ENCODE measurements at regions not wholly inside any gene's neighbourhood (a gene's known extent, or its start where the extent isn't known, plus 50 kb on each side); places are given as distances from the start of the nearest gene placed in this dataset.
"Not testable (repeated sequence)": the region's sequence is repeated elsewhere in the genome, so short reads cannot be mapped to it uniquely, and the experiment has no call there.

DNA sequence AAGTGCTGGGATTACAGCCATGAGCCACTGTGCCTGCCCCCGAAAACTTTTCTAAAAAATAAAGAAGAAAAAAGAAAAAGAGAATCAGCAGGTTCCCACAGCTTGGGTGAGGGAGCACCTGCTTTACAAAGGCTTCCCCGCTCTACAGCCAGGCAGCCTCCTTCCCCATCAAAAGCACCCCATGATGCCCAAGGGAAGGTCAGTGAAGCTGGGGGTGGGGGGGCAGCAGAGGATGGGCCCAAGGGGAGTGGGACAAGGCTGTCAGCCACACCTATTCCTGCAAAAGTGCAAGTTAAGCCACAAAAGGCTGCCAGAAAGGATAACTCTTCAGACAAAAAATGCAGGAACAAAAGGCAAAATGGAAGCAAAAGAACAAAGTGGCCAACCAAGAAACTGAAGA, 72.5 kb downstream of the FAM50B start:
- no peak for DNase-seq (ENCODE audit: low read depth)

- not testable (repeated sequence) for DNase-seq (ENCODE audit: low read depth)
These were observed 73.4 kb downstream of the FAM50B start for GRCh38 chr6:3922619-3923018.

DNA sequence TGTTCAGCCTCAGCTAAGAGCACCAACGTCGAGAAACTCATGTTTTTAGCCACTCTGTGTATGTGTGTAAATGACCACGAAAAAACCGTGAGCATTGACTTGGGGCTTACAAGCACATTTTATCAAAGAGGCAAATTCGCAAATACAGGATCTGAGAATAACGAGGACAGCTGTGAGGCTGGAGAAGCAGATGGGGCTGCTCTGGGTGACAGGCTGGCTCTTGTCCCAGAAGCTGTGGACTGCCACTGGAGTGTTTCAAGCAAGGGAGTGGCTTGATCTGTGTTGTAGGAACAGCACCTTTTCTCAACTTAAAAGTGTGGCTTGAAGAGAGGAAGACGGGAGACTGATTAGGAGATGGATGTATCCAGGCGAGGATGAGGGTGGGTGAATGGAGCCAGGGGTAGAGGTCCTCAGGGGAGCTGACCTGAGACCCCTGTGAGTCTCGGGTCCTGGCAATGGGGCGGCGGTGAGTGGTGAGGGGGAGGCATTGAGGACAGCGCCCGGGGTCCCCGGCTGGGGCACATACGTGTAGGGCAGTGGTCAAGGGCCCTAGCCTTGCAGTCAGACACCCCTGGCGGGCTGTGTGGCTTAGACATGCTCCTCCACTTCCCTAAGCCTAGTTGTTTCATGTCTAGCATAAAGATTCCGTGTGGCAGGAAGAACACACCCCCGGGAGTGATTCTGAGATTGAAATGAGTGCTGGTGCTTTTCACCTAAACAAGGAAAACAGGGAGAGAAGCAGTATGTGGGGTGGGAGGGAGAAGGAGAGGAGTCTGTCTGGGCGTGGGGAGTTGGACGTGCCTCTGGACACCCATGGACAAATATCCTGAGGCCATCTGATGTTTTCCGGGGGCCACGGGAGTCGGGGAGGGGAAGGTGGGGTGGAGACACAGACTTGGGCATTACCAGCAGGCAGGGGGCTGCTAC, 76.3 kb downstream of the FAM50B start:
- not testable (repeated sequence) for DNase-seq (ENCODE audit: low read depth)

DNA sequence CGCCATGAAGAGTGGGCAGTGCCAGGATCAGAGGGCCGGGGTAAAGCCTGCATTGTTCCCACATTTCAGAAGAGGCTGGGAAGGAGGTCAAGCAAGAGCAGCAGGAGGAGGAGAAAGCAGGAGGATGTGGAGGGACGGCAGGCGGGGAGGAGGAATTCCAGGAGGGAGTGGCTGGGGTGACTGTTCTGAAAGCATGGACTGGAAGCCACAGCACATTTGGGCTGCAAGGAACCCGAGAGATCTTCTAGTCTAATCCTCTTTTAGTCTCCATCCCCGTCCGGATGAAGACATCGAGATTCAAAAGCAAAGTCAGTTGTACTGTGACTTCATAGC, 76.9 kb downstream of the FAM50B start:
- no peak for DNase-seq (ENCODE audit: low read depth)

- no peak for DNase-seq (ENCODE audit: low read depth)
These were observed 78.9 kb downstream of the FAM50B start for GRCh38 chr6:3928111-3928510.

DNA sequence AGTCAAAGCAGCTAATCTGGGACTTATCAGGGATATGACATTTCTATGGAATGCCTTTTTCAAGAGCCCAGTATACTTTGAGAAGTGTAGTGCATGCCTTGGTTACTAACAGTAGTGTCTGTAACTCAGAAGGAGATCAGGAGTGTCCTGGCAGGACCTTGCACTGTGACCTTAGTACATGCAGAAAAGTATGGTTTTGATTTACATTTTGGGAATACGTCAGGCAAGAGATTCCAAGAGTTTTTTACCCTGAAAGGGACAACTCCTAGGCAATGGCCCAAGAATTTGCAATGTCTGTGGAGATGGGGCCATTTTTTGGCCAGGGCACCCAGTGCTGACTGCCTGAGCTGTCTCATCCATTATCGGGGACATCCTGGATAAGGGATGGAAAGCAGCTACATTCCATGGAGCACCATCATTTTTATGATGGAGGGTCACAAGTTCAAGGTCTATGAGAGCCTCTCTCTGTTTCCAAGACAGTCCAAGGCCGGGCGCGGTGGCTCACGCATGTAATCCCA, 80.2 kb downstream of the FAM50B start:
- no peak for DNase-seq (ENCODE audit: low read depth)

- no peak for DNase-seq (ENCODE audit: low read depth)
These were observed 88.3 kb downstream of the FAM50B start for GRCh38 chr6:3937438-3937837.

GRCh38 chr6:3938715-3939367, 89.7 kb downstream of the FAM50B start:
- no peak for DNase-seq (ENCODE audit: low read depth)

DNA sequence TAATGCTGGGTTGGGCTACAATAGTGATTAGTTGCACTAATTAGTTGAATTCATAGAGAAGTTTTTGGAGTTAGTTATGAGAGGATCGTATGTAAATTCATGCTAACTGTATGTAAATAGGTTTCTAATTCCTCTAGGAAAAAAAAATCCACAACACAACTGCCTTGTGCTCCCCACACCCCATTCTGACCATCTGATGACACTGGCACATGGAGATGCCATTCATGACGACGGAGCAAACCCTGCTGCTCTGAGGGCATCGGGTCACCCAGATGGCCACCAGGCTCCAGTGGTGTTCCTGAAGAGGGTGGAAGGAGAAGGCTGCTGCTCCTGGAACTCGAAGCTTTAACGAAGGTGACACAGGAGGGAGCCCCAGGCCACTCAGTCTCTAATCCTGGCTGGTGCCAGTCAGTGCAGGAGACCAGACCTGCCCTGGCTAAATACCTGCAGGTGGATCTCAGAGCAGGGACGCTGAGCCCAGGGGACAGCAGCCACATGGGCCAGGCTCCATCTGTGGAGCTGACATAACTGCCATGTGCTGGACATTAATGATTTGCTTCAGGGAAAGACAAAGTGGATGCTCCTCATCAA, 90.3 kb downstream of the FAM50B start:
- no peak for DNase-seq (ENCODE audit: low read depth)

DNA sequence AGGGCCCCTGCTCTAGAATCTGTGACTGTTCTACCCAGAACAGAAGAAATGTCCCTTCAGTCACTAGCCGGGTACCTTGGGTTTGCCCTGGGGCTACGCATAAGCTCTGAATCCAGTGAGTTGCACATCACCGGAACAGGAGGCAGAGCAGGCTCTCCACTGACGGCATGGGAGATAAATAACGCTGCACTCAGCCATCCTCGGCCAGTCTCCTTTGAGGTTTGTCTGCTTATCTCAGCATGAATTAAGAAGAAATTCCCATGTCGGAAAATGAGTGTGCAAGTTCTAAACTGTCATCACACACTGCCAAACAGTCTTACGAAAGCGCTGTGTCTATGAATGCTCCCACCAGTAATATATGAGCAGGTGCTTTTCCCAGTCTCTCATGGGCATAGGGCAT, 90.8 kb downstream of the FAM50B start:
- DNase-seq (ENCODE audit: low read depth), result no peak

GRCh38 chr6:3940703-3941102, 91.5 kb downstream of the FAM50B start:
- DNase-seq (ENCODE audit: low read depth), result no peak

DNA sequence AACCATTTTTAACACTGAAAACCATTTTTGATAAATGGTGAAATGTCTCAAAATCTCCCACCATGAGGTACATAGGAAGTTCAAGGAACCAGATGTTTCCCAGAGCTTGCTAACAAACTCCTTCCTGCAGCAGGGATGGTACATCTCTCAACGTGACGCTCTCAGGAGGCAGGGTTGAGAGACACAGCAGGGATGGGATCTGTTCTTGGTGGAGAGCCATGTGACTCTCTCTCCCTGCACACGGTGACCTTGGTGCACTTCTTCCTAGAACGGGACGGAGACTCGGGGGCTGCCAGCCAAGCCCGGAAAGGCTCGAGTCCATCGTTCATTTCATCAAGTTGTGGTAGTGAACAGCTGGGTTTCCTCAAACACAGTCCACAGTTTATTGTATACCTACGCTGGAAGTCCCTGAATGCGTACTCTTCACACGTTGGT, 94.2 kb downstream of the FAM50B start:
- no peak for DNase-seq (ENCODE audit: low read depth)

- no peak for DNase-seq (ENCODE audit: low read depth)
These were observed 95.1 kb downstream of the FAM50B start for GRCh38 chr6:3944246-3944645.

GRCh38 chr6:3946778-3947177, 97.6 kb downstream of the FAM50B start:
- no peak for DNase-seq (ENCODE audit: low read depth)

DNA sequence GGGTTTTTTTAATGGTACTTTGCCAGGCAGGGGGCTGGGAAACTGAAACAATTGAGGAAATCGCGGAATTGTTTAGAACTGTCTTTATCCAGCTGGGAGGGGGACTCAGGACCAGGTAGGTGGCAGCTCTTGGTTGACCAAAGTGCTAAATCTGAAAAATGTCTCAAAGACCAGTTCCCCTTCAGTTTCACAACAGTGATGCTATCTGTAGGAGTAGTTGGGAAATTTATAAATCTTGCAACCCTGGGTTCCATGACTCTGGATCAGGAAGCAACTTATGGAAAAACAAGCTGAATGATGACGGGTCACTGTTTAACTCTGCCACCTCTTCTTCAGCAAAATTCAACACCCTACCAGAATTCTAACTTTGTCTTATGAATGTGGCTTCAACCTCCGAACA, 99.7 kb downstream of the FAM50B start:
- no peak for DNase-seq (ENCODE audit: low read depth)

DNA sequence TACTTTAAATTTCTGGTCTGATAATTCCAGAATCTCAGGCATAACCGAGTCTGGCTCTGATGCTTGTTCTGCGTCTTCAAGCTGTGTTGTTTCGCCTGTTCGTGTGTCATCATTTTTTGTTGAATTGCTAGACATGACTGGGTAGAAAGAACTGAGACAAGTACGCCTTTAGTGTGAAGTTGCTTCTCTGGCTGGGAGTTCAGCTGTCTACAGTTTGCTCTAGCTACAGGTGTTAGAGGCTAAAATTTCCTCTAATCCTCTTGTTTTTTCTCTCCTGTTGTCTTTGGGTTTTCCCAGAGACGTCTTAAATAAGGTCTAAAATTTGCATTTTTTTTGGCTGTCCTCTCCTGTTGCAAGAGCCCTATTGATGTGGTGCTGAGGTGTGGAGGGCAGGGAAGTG, 100.3 kb downstream of the FAM50B start:
- no peak for DNase-seq (ENCODE audit: low read depth)

GRCh38 chr6:3956054-3956453, 106.9 kb downstream of the FAM50B start:
- DNase-seq (ENCODE audit: low read depth), result no peak

- DNase-seq (ENCODE audit: low read depth), result no peak
These were observed 108.1 kb downstream of the FAM50B start for GRCh38 chr6:3957321-3957720.

GRCh38 chr6:3958255-3958654, 109.1 kb downstream of the FAM50B start:
- DNase-seq (ENCODE audit: low read depth), result no peak

DNA sequence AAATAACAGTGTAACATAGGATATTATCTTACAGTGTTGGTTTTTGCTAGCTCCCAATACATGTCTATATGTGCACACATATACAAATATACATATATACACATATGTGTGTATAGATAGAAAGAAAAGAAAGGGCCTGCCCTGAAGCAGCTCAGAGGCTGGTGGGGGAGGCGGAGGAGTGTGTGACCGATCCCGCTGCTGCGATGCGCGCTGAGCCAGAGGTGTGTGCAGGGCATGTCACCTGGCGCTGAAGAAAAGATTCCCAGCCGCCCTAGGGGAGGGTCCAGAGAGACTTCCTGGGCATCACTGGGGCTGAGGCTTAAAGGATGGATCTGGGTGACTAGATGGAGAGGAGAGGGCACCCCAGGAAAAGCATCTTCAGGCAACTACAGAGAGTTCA, 110.2 kb downstream of the FAM50B start:
- DNase-seq (ENCODE audit: low read depth), result no peak

- no peak for DNase-seq (ENCODE audit: low read depth)
These were observed 111.7 kb downstream of the FAM50B start for GRCh38 chr6:3960754-3961361.

DNA sequence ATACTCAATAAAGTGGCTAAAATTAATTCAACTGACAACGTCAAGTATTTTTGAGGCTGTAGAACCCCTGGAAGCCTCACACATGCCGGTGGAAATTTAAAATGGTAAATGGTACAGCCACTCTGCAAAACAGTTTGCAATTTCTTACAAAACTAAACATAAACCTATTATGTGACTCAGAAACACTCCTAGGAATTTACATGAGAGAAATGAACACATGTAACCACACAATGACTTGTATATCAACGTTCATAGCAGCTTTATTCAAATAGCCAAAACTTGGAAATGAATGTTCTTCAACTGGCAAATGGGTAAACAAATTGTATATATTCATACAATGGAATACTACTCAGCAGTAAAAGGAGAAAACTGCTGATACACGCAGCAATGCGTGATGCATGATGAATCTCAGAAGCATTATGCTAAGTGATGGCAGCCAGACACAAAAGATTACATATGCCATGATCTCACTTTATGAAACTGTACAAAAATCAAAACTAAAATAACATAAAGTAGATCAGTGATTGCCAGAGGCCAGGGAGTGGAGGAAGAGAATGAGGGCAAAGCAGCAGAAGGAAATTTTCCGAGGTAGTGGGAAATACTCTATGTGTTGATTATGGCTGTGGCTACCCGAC, 112.5 kb downstream of the FAM50B start:
- no peak for DNase-seq (ENCODE audit: low read depth)
